ENCODE measurements at regions not wholly inside any gene's neighbourhood (a gene's known extent, or its start where the extent isn't known, plus 50 kb on each side); places are given as distances from the start of the nearest gene placed in this dataset.
"Not testable (repeated sequence)": the region's sequence is repeated elsewhere in the genome, so short reads cannot be mapped to it uniquely, and the experiment has no call there.

DNA sequence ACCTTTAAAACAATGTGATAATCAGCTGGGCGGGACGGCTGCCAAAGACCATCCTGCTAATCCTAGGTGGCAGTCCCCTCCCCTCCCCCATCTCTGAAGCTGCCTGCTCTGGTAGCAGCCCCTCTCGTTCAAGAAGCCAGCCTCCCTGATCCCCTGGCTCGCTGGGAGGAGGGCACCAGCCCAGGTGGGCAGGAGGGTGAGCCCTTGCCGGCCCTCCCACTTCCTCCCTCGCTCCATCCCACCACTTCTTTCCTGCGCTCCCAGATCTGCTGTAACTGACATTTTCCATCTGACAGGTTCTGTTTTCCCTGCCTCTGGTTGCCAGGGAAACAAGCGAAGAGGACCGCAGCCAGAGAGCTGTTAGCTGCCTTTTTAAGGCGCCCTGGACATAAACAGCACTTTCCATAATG, 155.7 kb upstream of the TNRC6C start:
- Histone ChIP-seq H3K36me3 (ENCODE audit: control insufficient read depth, insufficient read depth, low read length) (no peaks in the 10 kb centered on the region), H3K9ac (ENCODE audit: low read length) (no peak overlapping the region), H3K4me1 (ENCODE audit: control insufficient read depth, insufficient read depth, low read length) (peaks cover 5% of the 10 kb centered on the region), H3K9me3 (ENCODE audit: control insufficient read depth, low read length) (no peaks in the 10 kb centered on the region), H3K27me3 (ENCODE audit: control insufficient read depth, insufficient read depth, low read length) (peaks cover 18% of the 10 kb centered on the region), H3K4me3 (ENCODE audit: low read length) (no peak overlapping the region)

GRCh38 chr17:77803726-77804125, 154.8 kb upstream of the TNRC6C start:
- Histone ChIP-seq H3K27me3 (ENCODE audit: control insufficient read depth, insufficient read depth, low read length) (peaks cover 18% of the 10 kb centered on the region), H3K9me3 (ENCODE audit: control insufficient read depth, low read length) (no peaks in the 10 kb centered on the region), H3K36me3 (ENCODE audit: control insufficient read depth, insufficient read depth, low read length) (no peaks in the 10 kb centered on the region), H3K9ac (ENCODE audit: low read length) (no peak overlapping the region), H3K4me3 (ENCODE audit: low read length) (no peak overlapping the region), H3K4me1 (ENCODE audit: control insufficient read depth, insufficient read depth, low read length) (peaks cover 5% of the 10 kb centered on the region)

GRCh38 chr17:77804796-77805426, 153.6 kb upstream of the TNRC6C start:
- Histone ChIP-seq H3K9me3 (ENCODE audit: control insufficient read depth, low read length) (no peaks in the 10 kb centered on the region), H3K9ac (ENCODE audit: low read length) (no peak overlapping the region), H3K4me1 (ENCODE audit: control insufficient read depth, insufficient read depth, low read length) (peaks cover 5% of the 10 kb centered on the region), H3K4me3 (ENCODE audit: low read length) (no peak overlapping the region), H3K27me3 (ENCODE audit: control insufficient read depth, insufficient read depth, low read length) (peaks cover 18% of the 10 kb centered on the region), H3K36me3 (ENCODE audit: control insufficient read depth, insufficient read depth, low read length) (no peaks in the 10 kb centered on the region)

DNA sequence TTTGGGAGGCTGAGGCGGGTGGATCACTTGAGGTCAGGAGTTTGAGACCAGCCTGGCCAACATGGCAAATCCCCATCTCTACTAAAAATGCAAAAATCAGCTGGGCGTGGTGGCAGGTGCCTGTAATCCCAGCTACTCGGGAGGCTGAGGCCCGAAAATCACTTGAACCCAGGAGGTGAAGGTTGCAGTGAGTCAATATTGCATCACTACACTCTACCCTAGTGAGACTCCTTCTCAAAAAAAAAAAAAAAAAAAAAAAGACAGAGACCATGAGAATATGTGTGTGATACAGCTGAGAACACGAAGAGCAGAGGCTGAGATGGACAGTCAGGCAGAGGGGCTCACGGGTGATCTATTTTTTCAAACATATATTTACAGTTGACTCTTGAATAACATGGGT, 152.5 kb upstream of the TNRC6C start:
- peaks cover 18% of the 10 kb centered on the region for H3K27me3 ChIP-seq (ENCODE audit: control insufficient read depth, insufficient read depth, low read length)
- H3K9ac ChIP-seq (ENCODE audit: low read length); H3K36me3 ChIP-seq (ENCODE audit: control insufficient read depth, insufficient read depth, low read length); H3K9me3 ChIP-seq (ENCODE audit: control insufficient read depth, low read length); H3K4me3 ChIP-seq (ENCODE audit: low read length); H3K4me1 ChIP-seq (ENCODE audit: control insufficient read depth, insufficient read depth, low read length): not testable (repeated sequence)

DNA sequence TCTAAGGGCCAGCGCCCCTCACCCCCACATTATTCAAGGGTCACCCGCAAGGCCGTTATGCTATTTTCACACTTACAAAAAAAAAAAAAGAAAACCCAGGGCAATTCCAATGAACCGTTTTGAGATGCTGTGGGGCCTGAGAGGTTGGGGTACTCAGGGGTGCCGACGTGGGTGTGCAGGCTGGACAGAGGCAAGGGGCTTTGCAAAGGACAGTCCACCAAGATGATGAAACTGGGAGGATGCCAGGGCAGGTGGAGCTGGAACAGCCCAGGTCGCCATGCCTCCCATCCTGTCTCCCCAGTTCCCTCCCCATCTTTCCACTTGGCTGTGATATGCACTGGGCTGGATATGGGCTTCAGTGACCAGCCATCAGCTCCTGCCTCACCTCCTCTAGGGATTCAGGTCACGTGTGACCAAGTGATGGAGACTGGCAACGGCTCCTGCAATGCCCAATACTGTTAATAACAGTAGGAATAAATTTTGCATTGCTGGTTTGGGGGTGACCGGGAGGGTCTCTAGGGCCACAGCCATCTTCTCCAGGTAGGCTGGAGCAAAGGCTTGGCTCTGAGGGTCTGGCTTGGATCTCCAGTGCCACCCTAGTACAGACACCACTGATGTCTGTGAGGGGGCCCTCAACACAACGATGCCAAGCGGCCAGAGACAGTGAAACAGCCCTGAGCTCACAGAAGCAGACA, 151.3 kb upstream of the TNRC6C start:
- Histone ChIP-seq H3K9me3 (ENCODE audit: control insufficient read depth, low read length) (no peaks in the 10 kb centered on the region), H3K4me1 (ENCODE audit: control insufficient read depth, insufficient read depth, low read length) (peaks cover 6% of the 10 kb centered on the region), H3K27me3 (ENCODE audit: control insufficient read depth, insufficient read depth, low read length) (peaks cover 12% of the 10 kb centered on the region), H3K36me3 (ENCODE audit: control insufficient read depth, insufficient read depth, low read length) (no peaks in the 10 kb centered on the region), H3K9ac (ENCODE audit: low read length) (no peak overlapping the region), H3K4me3 (ENCODE audit: low read length) (no peak overlapping the region)

DNA sequence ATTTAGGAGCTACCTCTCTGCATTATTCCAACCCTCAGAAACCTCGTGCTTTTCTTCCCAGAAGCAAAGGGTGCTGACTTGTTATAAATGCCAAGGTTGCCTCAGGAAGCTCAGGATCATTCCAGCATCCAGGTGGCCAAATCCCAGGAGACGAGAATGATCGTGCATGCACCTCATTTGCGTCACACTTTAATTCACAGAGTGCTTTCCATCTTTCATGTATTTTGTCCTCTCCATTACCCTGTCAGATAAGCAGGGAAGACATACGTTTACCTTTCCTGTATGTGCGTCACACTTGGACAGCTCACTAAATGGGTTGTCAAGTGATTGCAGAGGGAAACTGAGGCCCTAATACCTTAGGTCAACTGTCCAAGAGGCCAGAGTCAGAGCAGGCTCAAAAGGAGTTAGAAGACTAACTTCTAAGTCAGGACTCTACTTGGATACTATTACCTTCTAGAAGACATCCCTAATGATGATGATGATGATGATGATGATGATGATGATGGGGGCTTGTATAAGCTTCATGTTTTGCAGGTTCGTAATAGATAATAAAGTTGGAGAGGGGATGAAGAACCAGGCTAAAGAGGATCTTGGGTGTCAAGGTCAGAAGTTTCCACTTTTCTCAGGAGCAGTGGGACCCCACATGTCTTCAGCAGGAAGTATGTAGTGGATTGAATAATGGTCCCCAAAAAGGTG, 150.6 kb upstream of the TNRC6C start:
- Histone ChIP-seq H3K27me3 (ENCODE audit: control insufficient read depth, insufficient read depth, low read length) (peaks cover 5% of the 10 kb centered on the region), H3K9me3 (ENCODE audit: control insufficient read depth, low read length) (no peaks in the 10 kb centered on the region), H3K36me3 (ENCODE audit: control insufficient read depth, insufficient read depth, low read length) (no peaks in the 10 kb centered on the region), H3K4me3 (ENCODE audit: low read length) (no peak overlapping the region), H3K4me1 (ENCODE audit: control insufficient read depth, insufficient read depth, low read length) (peaks cover 3% of the 10 kb centered on the region), H3K9ac (ENCODE audit: low read length) (no peak overlapping the region)

- Histone ChIP-seq H3K9ac (ENCODE audit: low read length) (no peak overlapping the region), H3K36me3 (ENCODE audit: control insufficient read depth, insufficient read depth, low read length) (no peaks in the 10 kb centered on the region), H3K9me3 (ENCODE audit: control insufficient read depth, low read length) (no peaks in the 10 kb centered on the region), H3K27me3 (ENCODE audit: control insufficient read depth, insufficient read depth, low read length) (no peaks in the 10 kb centered on the region), H3K4me3 (ENCODE audit: low read length) (no peak overlapping the region), H3K4me1 (ENCODE audit: control insufficient read depth, insufficient read depth, low read length) (peaks cover 3% of the 10 kb centered on the region)
These were observed 149.6 kb upstream of the TNRC6C start for GRCh38 chr17:77808686-77809425.

GRCh38 chr17:77809814-77810213, 148.7 kb upstream of the TNRC6C start:
- no peak overlapping the region for H3K9ac ChIP-seq (ENCODE audit: low read length)
- peaks cover 3% of the 10 kb centered on the region for H3K4me1 ChIP-seq (ENCODE audit: control insufficient read depth, insufficient read depth, low read length)
- H3K27me3 ChIP-seq (ENCODE audit: control insufficient read depth, insufficient read depth, low read length), result no peaks in the 10 kb centered on the region
- H3K9me3 ChIP-seq (ENCODE audit: control insufficient read depth, low read length), result no peaks in the 10 kb centered on the region
- no peaks in the 10 kb centered on the region for H3K36me3 ChIP-seq (ENCODE audit: control insufficient read depth, insufficient read depth, low read length)
- no peak overlapping the region for H3K4me3 ChIP-seq (ENCODE audit: low read length)

- Histone ChIP-seq H3K36me3 (ENCODE audit: control insufficient read depth, insufficient read depth, low read length) (no peaks in the 10 kb centered on the region), H3K4me1 (ENCODE audit: control insufficient read depth, insufficient read depth, low read length) (peaks cover 3% of the 10 kb centered on the region), H3K9me3 (ENCODE audit: control insufficient read depth, low read length) (no peaks in the 10 kb centered on the region), H3K27me3 (ENCODE audit: control insufficient read depth, insufficient read depth, low read length) (no peaks in the 10 kb centered on the region), H3K4me3 (ENCODE audit: low read length) (no peak overlapping the region), H3K9ac (ENCODE audit: low read length) (no peak overlapping the region)
These were observed 148.0 kb upstream of the TNRC6C start for GRCh38 chr17:77810536-77810935.

DNA sequence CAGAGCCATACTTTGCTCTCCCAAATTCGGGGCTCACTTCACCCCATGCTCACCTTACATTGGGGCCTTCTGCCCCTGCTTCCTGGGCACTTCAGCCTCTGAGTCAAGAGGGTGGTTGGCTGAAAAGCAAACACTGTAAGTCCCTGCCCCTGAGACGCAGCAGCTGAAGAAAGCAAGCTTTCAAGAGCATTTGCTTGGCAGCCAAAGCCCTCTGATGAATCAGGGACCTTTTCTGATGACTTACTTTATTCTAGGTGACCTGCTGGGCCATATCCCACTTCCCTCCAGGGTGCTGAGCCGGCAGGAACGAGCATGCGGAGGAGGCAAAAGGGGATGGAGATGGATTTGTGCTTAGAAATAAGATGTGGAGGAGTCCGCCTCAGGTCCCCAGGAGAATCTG, 147.0 kb upstream of the TNRC6C start:
- Histone ChIP-seq H3K4me3 (ENCODE audit: low read length) (no peak overlapping the region), H3K4me1 (ENCODE audit: control insufficient read depth, insufficient read depth, low read length) (peaks cover 3% of the 10 kb centered on the region), H3K27me3 (ENCODE audit: control insufficient read depth, insufficient read depth, low read length) (no peaks in the 10 kb centered on the region), H3K9me3 (ENCODE audit: control insufficient read depth, low read length) (no peaks in the 10 kb centered on the region), H3K36me3 (ENCODE audit: control insufficient read depth, insufficient read depth, low read length) (no peaks in the 10 kb centered on the region), H3K9ac (ENCODE audit: low read length) (no peak overlapping the region)

GRCh38 chr17:77814091-77814772, 144.3 kb upstream of the TNRC6C start:
- Histone ChIP-seq H3K9ac (ENCODE audit: low read length) (no peak overlapping the region), H3K27me3 (ENCODE audit: control insufficient read depth, insufficient read depth, low read length) (no peaks in the 10 kb centered on the region), H3K4me3 (ENCODE audit: low read length) (no peak overlapping the region), H3K9me3 (ENCODE audit: control insufficient read depth, low read length) (no peaks in the 10 kb centered on the region), H3K4me1 (ENCODE audit: control insufficient read depth, insufficient read depth, low read length) (peaks cover 3% of the 10 kb centered on the region), H3K36me3 (ENCODE audit: control insufficient read depth, insufficient read depth, low read length) (no peaks in the 10 kb centered on the region)
